Stomach (tissue), 8 donors: ENCODE measurements at regions not wholly inside any gene's neighbourhood (a gene's known extent, or its start where the extent isn't known, plus 50 kb on each side); places are given as distances from the start of the nearest gene placed in this dataset.

ENCODE experiments used
- DNase-seq, 2 donors: peaks; one replicate each; pipeline versions ENCODE4 v3.0.0 to v3.0.0-alpha.2; 2013 to 2019
- H3K27ac ChIP-seq, 5 donors: fragments of 200-600 bp in 4 of 5; sonication (generic) in 4 of 5; one replicate each; pipeline ENCODE4 v1.5.1; 2013 to 2019; ENCODE audit warnings: mild to moderate bottlenecking in 1 of 5, moderate library complexity in 1 of 5
- H3K27me3 ChIP-seq, 3 donors: fragments of 200-600 bp; sonication (generic); one replicate each; pipeline ENCODE4 v1.5.1; 2017 to 2019; ENCODE audit warnings: mixed run types in 1 of 3
- H3K36me3 ChIP-seq, 4 donors: fragments of 200-600 bp; sonication (generic); 1 replicate in 3 of 4; 2 replicates in 1 of 4; pipeline ENCODE4 v1.5.1; 2016 to 2019
- H3K4me1 ChIP-seq, 4 donors: fragments of 200-600 bp; sonication (generic); one replicate each; pipeline ENCODE4 v1.5.1; 2016 to 2019
- H3K4me3 ChIP-seq, 4 donors: fragments of 200-600 bp; sonication (generic) in 3 of 4; one replicate each; pipeline ENCODE4 v1.5.1; 2016 to 2019; ENCODE audit warnings: mild to moderate bottlenecking in 1 of 4
- H3K9me3 ChIP-seq, 4 donors: fragments of 200-600 bp; sonication (generic); one replicate each; pipeline ENCODE4 v1.5.1; 2016 to 2019
- EP300 ChIP-seq: sonication (generic); formaldehyde crosslinking; IDR thresholded peaks from one replicate; pipeline ENCODE4 v1.6.1; 2017; ENCODE audit warnings: antibody characterized with exemption
- POLR2A ChIP-seq, 4 donors: fragments of 450-650 bp; IDR thresholded peaks; one replicate each; pipeline ENCODE4 v1.6.1; 2016; ENCODE audit warnings: antibody characterized with exemption in 4 of 4, control low read depth in 2 of 4, mild to moderate bottlenecking in 1 of 4, moderate library complexity in 1 of 4
- POLR2AphosphoS5 ChIP-seq, 3 donors: sonication (generic); formaldehyde crosslinking; IDR thresholded peaks; one replicate each; pipeline ENCODE4 v1.6.1; 2016; ENCODE audit warnings: antibody characterized with exemption in 3 of 3
- WGBS, 5 donors: extraction: QIAGEN DNeasy Blood & Tissue Kit in 3 of 5; methylation state at CpG; one replicate each; pipeline versions ENCODE4 v1.1.5 to v1.1.7; 2013 to 2018; 5-methylcytosine and 5-hydroxymethylcytosine counted together
- intact Hi-C: fragments of 100-400 bp; cut with DNase I; formaldehyde crosslinking; loops from one replicate; pipeline ENCODE4 v1.15.1; 2023; ENCODE audit warnings: low total_unique reads
- TF ChIP-seq, protein P1 (sequence below), 7 experiments: fragments of 450-650 bp in 4 of 7; fragments of 200-600 bp in 3 of 7; sonication (generic) in 3 of 7; IDR thresholded peaks; one replicate each; pipeline ENCODE4 v1.5.1; 2016 to 2019; ENCODE audit warnings: antibody characterized with exemption in 7 of 7, control low read depth in 2 of 7, mild to moderate bottlenecking in 1 of 7
- donor health status: healthy with polysubstance abuse.
- donor health status: Bipolar disorder and iron deficiency.
- donor health status: healthy.

DNA sequence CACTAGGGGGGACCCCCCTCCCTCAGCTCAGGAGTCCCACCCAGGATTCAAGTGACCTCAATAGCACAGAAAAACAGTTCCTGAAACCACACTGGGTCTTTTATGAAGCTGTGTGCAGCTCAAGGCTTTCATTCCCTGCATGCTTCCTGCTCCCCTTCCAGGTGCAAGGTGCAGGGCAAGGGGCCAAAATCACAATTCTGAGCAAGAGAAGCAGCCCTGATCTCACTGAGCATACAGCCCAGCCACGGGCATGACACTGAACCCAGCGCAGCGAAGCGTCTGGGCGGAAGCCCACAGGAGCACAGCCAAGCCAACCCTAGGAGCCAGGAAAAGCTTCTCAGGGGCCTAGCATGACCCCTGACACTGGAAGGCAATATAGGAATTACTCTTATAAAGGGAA lies 62.9 kb downstream of the IRX2 start:
- Histone ChIP-seq H3K27me3 (peaks cover 0 to 12% (median 0%) of the 10 kb centered on the region in 3 donors), H3K27ac (no peak overlapping the region), H3K4me1 (peaks cover 0 to 8% (median 0%) of the 10 kb centered on the region in 4 donors), H3K36me3 (no peaks in the 10 kb centered on the region), H3K9me3 (peaks cover 0 to 9% (median 5%) of the 10 kb centered on the region in 4 donors), H3K4me3 (no peak overlapping the region)
- intact Hi-C loops, result no loop called here
- no peak for DNase-seq
- TF ChIP-seq POLR2A (IDR thresholded peaks at IDR 0.05), result no peak
- TF ChIP-seq, protein P1, sequence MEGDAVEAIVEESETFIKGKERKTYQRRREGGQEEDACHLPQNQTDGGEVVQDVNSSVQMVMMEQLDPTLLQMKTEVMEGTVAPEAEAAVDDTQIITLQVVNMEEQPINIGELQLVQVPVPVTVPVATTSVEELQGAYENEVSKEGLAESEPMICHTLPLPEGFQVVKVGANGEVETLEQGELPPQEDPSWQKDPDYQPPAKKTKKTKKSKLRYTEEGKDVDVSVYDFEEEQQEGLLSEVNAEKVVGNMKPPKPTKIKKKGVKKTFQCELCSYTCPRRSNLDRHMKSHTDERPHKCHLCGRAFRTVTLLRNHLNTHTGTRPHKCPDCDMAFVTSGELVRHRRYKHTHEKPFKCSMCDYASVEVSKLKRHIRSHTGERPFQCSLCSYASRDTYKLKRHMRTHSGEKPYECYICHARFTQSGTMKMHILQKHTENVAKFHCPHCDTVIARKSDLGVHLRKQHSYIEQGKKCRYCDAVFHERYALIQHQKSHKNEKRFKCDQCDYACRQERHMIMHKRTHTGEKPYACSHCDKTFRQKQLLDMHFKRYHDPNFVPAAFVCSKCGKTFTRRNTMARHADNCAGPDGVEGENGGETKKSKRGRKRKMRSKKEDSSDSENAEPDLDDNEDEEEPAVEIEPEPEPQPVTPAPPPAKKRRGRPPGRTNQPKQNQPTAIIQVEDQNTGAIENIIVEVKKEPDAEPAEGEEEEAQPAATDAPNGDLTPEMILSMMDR (IDR thresholded peaks at IDR 0.05), result no peak
- TF ChIP-seq POLR2AphosphoS5 (IDR thresholded peaks at IDR 0.05), result no peak
- no peak for TF ChIP-seq EP300
- 71 to 87% (median 82%) methylated on average over 5 of the region's 5 CpGs for WGBS, 5 donors

DNA sequence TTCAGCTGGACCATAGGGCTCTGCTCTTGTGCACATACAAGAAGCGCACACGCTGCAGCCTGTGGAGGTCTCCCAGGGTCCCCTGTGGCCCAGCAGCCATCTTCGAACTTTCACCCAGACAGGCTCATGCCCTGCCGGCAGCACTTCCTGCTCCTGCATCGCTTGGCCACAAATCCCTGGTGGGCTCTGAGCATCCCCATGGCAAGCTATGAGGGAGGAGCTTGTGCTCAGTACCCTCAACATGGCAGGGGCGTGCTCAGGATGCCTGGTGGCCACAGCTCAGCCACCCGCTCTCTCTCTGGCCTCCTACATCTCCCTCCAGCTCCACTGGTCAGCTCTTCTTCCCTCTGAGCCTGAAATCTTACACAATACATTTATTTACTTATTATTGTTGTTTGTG lies 63.7 kb downstream of the IRX2 start:
- DNase-seq, result no peak
- H3K4me1 ChIP-seq, result peaks cover 0 to 8% (median 0%) of the 10 kb centered on the region in 4 donors
- peaks cover 0 to 9% (median 5%) of the 10 kb centered on the region in 4 donors for H3K9me3 ChIP-seq
- 82 to 90% (median 86%) methylated on average over 6 to 7 of the region's 7 CpGs for WGBS, 5 donors
- no peak for TF ChIP-seq POLR2A (IDR thresholded peaks at IDR 0.05)
- no peak for TF ChIP-seq POLR2AphosphoS5 (IDR thresholded peaks at IDR 0.05)
- TF ChIP-seq, protein P1 (IDR thresholded peaks at IDR 0.05), result no peak
- TF ChIP-seq EP300, result no peak
- no peaks in the 10 kb centered on the region for H3K36me3 ChIP-seq
- H3K27ac ChIP-seq, result no peak overlapping the region
- H3K4me3 ChIP-seq, result no peak overlapping the region
- intact Hi-C loops, result no loop called here
- peaks cover 0 to 12% (median 0%) of the 10 kb centered on the region in 3 donors for H3K27me3 ChIP-seq

DNA sequence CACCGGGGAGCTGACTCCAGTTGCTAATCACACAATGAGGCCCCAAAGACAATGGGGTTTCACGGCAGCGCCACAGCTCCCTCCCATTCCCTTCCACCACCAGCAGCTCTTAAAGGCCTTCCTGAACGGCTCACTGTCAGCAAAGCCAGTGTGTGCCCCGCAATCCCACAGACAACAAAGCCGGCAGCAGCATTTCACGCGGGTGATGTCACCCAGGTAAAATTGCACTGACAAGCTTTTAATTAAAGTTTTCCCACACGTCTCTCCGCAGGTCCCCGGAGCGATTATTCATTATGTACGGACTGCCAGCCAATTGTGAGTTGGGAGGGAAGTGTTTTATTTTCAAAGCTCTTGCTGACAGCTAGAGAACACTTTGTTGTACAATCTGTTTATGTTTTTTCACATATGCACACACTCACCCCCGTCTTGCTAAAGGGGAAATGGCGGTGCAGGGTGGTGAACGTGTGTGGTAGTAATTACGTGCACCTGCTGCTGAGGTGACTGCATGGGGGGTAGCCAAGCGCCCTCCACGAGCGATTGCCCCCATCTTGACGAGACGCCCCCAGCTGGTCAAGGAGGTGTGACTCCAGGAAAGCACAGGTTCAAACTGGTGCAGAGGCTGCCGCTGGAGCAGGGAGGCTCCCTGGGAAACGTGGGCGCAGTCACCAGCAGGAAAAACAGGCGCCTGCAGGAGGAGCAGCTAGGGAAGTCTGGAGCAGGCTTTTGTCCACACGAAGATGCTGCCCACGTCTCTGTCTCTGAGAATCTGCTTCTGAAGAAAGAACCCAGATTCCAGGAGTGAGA lies 65.0 kb downstream of the IRX2 start:
- Histone ChIP-seq H3K27me3 (peaks cover 0 to 12% (median 0%) of the 10 kb centered on the region in 3 donors), H3K27ac (no peak overlapping the region), H3K36me3 (no peaks in the 10 kb centered on the region), H3K4me1 (peaks cover 0 to 8% (median 0%) of the 10 kb centered on the region in 4 donors), H3K4me3 (no peak overlapping the region), H3K9me3 (peaks cover 0 to 7% (median 2%) of the 10 kb centered on the region in 4 donors)
- TF ChIP-seq, protein P1 (IDR thresholded peaks at IDR 0.05), result no peak
- TF ChIP-seq EP300 (no peak), POLR2AphosphoS5 (IDR thresholded peaks at IDR 0.05) (no peak), POLR2A (IDR thresholded peaks at IDR 0.05) (no peak)
- DNase-seq, result no peak
- 47 to 62% (median 51%) methylated on average over 28 of the region's 28 CpGs for WGBS, 5 donors
- intact Hi-C loops, result no loop called here

DNA sequence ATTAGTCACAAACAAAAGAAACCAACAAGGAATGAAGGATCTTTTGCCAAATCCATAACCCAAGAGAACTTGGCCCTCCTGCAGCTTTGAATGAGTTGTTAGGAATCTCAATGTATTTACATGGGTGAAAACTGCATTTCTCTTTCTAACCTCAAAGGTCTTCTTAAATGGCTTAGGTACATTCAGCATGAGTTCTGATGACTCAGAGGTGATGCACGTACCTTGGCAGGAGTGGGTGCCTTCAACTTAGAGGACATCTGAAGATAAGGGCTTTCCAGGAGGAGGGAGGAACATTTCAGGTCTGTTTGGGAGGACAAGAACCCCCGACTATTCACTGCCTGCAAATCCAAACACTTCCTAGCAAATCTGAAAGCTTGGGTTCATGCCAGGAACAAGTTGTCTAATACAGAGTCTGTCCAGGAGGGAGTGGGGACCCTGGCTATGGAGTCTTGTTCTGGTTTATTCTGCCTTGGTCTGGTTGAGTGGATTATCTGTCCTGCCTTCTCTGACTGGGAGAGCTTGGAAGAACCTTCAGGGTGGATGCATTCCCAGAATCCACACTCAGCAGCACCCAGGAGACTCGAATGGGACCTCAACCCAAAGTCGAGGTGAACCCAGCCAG lies 65.7 kb downstream of the IRX2 start:
- Histone ChIP-seq H3K36me3 (no peaks in the 10 kb centered on the region), H3K4me3 (no peak overlapping the region), H3K27ac (no peak overlapping the region), H3K27me3 (peaks cover 0 to 12% (median 0%) of the 10 kb centered on the region in 3 donors), H3K9me3 (no peaks in the 10 kb centered on the region), H3K4me1 (peaks cover 0 to 8% (median 0%) of the 10 kb centered on the region in 4 donors)
- WGBS, 5 donors, result 42 to 50% (median 48%) methylated on average over 3 to 4 of the region's 4 CpGs
- intact Hi-C loops, result no loop called here
- no peak for TF ChIP-seq POLR2AphosphoS5 (IDR thresholded peaks at IDR 0.05)
- TF ChIP-seq POLR2A (IDR thresholded peaks at IDR 0.05), result no peak
- no peak for TF ChIP-seq EP300
- TF ChIP-seq, protein P1 (IDR thresholded peaks at IDR 0.05), result no peak
- DNase-seq, result peak in 1 of 2 donors; percentile 29
